ENCODE measurements at regions not wholly inside any gene's neighbourhood (a gene's known extent, or its start where the extent isn't known, plus 50 kb on each side); places are given as distances from the start of the nearest gene placed in this dataset.

DNA sequence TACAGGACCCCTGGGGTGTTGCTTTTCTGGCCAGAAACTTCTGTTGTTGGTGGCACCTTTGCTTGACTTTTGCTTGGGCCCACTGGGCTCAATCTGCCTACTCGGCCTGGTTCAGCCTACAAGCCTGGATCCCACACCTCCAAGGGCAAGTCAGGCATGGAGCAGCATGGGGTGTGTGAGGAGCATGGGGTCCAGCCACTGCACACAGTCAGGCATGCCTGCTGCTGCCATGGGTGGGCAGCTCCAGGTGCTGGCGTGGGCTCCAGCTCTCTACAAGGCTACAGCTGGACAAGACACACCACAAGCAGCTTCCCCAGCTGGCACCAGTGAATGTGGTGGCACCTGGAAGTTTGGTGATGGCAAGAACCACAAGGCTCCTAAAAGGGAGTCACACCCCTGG is 1683.1 kb upstream of the ADGRL3 start:
- H3K4me3 ChIP-seq, result no peak overlapping the region
- no peaks in the 10 kb centered on the region for H3K9me3 ChIP-seq
- no peak overlapping the region for H3K27ac ChIP-seq
- WGBS, 2 donors, result 75 to 79% methylated on average over 2 of the region's 2 CpGs
- H3K36me3 ChIP-seq, result no peaks in the 10 kb centered on the region
- DNase-seq (ENCODE audit: low spot score in 2 of 2), result no peak
- H3K4me1 ChIP-seq, result no peaks in the 10 kb centered on the region
- TF ChIP-seq CTCF (IDR thresholded peaks at IDR 0.05) (no peak), EP300 (IDR thresholded peaks at IDR 0.05) (no peak), POLR2A (IDR thresholded peaks at IDR 0.05) (no peak)
- H3K27me3 ChIP-seq, result no peaks in the 10 kb centered on the region

DNA sequence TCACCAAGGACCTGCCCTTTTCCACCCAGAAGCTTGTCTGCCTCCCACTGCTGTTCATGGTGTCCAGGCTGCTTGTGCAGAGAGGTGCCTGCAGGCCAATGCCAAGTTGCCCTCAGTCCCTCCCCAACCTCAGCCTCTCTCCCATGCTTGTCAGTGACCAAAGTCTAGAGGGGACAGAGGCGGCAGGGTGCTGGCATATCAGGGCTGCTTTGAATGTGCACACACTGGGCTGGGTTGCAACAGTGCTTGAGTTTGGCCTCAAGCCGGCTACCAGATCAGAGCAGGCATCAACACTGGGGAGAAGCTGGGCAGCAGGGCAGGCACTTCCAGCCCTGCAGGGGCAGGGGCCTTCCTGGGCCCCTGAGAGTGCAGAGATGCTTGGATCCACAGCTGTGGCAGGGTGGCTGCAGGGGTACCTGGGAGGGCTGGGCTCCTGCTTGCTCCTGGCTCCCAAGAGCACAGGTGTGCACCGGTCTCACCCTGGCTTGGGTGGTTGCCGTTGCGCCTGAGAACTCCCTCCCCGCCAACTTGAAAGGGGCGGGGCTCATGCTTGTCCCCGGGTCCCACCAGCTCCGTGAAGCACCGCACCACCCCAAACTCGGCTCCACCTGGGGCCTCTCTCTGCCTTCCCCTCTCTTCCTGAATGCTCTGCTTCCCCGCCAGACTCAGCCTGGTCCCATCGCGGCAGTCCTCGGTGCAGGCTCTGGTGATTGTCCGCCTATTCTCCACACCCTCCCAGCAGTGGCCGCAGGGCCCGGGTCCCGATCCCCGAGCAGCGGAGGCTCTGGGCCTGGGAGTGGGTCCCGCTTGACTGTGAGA is 1681.9 kb upstream of the ADGRL3 start:
- DNase-seq (ENCODE audit: low spot score in 2 of 2), result no peak
- Histone ChIP-seq H3K36me3 (no peaks in the 10 kb centered on the region), H3K4me1 (no peaks in the 10 kb centered on the region), H3K27me3 (no peaks in the 10 kb centered on the region), H3K9me3 (no peaks in the 10 kb centered on the region), H3K27ac (no peak overlapping the region), H3K4me3 (no peak overlapping the region)
- 84 to 91% methylated on average over 18 to 22 of the region's 22 CpGs for WGBS, 2 donors
- no peak for TF ChIP-seq POLR2A (IDR thresholded peaks at IDR 0.05)
- TF ChIP-seq EP300 (IDR thresholded peaks at IDR 0.05), result no peak
- no peak for TF ChIP-seq CTCF (IDR thresholded peaks at IDR 0.05)

DNA sequence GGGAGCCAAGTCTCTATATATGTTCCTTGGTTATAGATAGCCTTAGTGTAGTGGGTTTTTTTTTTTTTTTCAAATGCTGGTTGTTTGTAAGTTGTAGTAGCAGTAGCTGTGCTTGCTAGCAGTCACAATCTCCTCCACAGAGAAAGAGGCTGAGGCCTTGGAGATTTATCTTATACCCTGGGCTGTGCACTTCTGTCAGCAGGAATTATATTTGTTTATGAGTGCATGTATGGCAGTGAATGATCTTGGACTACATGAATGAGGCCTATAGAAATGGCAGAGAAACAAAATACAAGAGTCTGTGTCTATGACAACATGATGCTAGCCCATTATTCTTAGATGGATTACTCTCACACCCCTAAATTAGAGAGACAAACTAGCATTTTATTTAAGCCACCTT is 1674.2 kb upstream of the ADGRL3 start:
- Histone ChIP-seq H3K4me3 (no peak overlapping the region), H3K36me3 (no peaks in the 10 kb centered on the region), H3K4me1 (no peaks in the 10 kb centered on the region), H3K27me3 (no peaks in the 10 kb centered on the region), H3K27ac (no peak overlapping the region), H3K9me3 (no peaks in the 10 kb centered on the region)
- TF ChIP-seq CTCF (IDR thresholded peaks at IDR 0.05) (no peak), EP300 (IDR thresholded peaks at IDR 0.05) (no peak), POLR2A (IDR thresholded peaks at IDR 0.05) (no peak)
- DNase-seq (ENCODE audit: low spot score in 2 of 2), result no peak

GRCh38 chr4:59535541-59535940 is 1664.6 kb upstream of the ADGRL3 start:
- H3K36me3 ChIP-seq, result no peaks in the 10 kb centered on the region
- TF ChIP-seq POLR2A (IDR thresholded peaks at IDR 0.05) (no peak), CTCF (IDR thresholded peaks at IDR 0.05) (no peak), EP300 (IDR thresholded peaks at IDR 0.05) (no peak)
- 50% methylated on average over 1 of the region's 1 CpG for WGBS, 2 donors
- no peaks in the 10 kb centered on the region for H3K9me3 ChIP-seq
- H3K4me1 ChIP-seq, result no peaks in the 10 kb centered on the region
- H3K27me3 ChIP-seq, result no peaks in the 10 kb centered on the region
- no peak overlapping the region for H3K27ac ChIP-seq
- no peak for DNase-seq (ENCODE audit: low spot score in 2 of 2)
- no peak overlapping the region for H3K4me3 ChIP-seq

- Histone ChIP-seq H3K4me3 (no peak overlapping the region), H3K9me3 (no peaks in the 10 kb centered on the region), H3K27ac (no peak overlapping the region), H3K27me3 (no peaks in the 10 kb centered on the region), H3K4me1 (no peaks in the 10 kb centered on the region), H3K36me3 (no peaks in the 10 kb centered on the region)
- DNase-seq (ENCODE audit: low spot score in 2 of 2), result no peak
- TF ChIP-seq POLR2A (IDR thresholded peaks at IDR 0.05) (no peak), EP300 (IDR thresholded peaks at IDR 0.05) (no peak), CTCF (IDR thresholded peaks at IDR 0.05) (no peak)
- 85 to 88% methylated on average over 3 of the region's 3 CpGs for WGBS, 2 donors
These were observed 1663.7 kb upstream of the ADGRL3 start for GRCh38 chr4:59536428-59536827.

All from tibial nerve (tissue), 4 donors.